ENCODE measurements at regions not wholly inside any gene's neighbourhood (a gene's known extent, or its start where the extent isn't known, plus 50 kb on each side); places are given as distances from the start of the nearest gene placed in this dataset.

GRCh38 chr6:151679941-151680340 is 127.5 kb upstream of the ESR1 start:
- TF ChIP-seq CTCF (conservative IDR thresholded peaks at IDR 0.05; ENCODE audit: low read length) = no peak
- no peak for TF ChIP-seq EZH2phosphoT487 (IDR thresholded peaks at IDR 0.05; ENCODE audit: borderline replicate concordance)

Measured in Loucy (cell line).